ENCODE measurements at regions not wholly inside any gene's neighbourhood (a gene's known extent, or its start where the extent isn't known, plus 50 kb on each side); places are given as distances from the start of the nearest gene placed in this dataset.
A peak's percentile ranks its signal among the peaks of the same experiment; 100 is the strongest.

- H3K4me3 Mint-ChIP-seq = no peak overlapping the region
- POLR2A ChIA-PET = no interaction called here
These were observed 161.4 kb downstream of the GNAT3 start for GRCh38 chr7:80350430-80350829.

GRCh38 chr7:80348223-80348622 lies 163.6 kb downstream of the GNAT3 start:
- intact Hi-C loops (cut with micrococcal nuclease) = no loop called here
- Mint-ChIP-seq H3K4me1 (no peaks in the 10 kb centered on the region), H3K9me3 (peaks cover 0 to 5% (median 0%) of the 10 kb centered on the region in 11 donors), H3K27ac (no peak overlapping the region), H3K4me3 (no peak overlapping the region), H3K36me3 (no peaks in the 10 kb centered on the region), H3K27me3 (no peaks in the 10 kb centered on the region)
- ATAC-seq (no peak), DNase-seq (no peak)
- Histone ChIP-seq H3K4me1 (ENCODE audit: control insufficient read depth in 2 of 2, insufficient read depth in 2 of 2, low read length in 2 of 2) (no peaks in the 10 kb centered on the region), H3K36me3 (ENCODE audit: control insufficient read depth in 2 of 3, insufficient read depth in 3 of 3, low read length in 3 of 3) (no peaks in the 10 kb centered on the region), H3K9me3 (ENCODE audit: control insufficient read depth in 2 of 3, low read length in 3 of 3) (no peaks in the 10 kb centered on the region), H3K27ac (ENCODE audit: low read depth, low read length) (no peak overlapping the region), H3K27me3 (ENCODE audit: control insufficient read depth in 2 of 2, insufficient read depth in 2 of 2, low read length in 2 of 2) (no peaks in the 10 kb centered on the region), H3K4me3 (ENCODE audit: low read length) (no peak overlapping the region)
- CTCF ChIA-PET = no interaction called here
- POLR2A ChIA-PET = no interaction called here

More at GRCh38 chr7:80350430-80350829, 161.4 kb downstream of the GNAT3 start:
- H3K36me3 ChIP-seq (ENCODE audit: control insufficient read depth in 2 of 3, insufficient read depth in 3 of 3, low read length in 3 of 3) = no peaks in the 10 kb centered on the region
- no peaks in the 10 kb centered on the region for H3K4me1 ChIP-seq (ENCODE audit: control insufficient read depth in 2 of 2, insufficient read depth in 2 of 2, low read length in 2 of 2)
- CTCF ChIA-PET = no interaction called here
- Mint-ChIP-seq H3K27ac (no peak overlapping the region), H3K4me1 (no peaks in the 10 kb centered on the region), H3K36me3 (no peaks in the 10 kb centered on the region), H3K9me3 (peaks cover 0 to 6% (median 0%) of the 10 kb centered on the region in 11 donors), H3K27me3 (no peaks in the 10 kb centered on the region)
- no peak for DNase-seq
- H3K4me3 ChIP-seq (ENCODE audit: low read length) = no peak overlapping the region
- H3K27me3 ChIP-seq (ENCODE audit: control insufficient read depth in 2 of 2, insufficient read depth in 2 of 2, low read length in 2 of 2) = no peaks in the 10 kb centered on the region
- intact Hi-C loops (cut with micrococcal nuclease) = no loop called here
- H3K27ac ChIP-seq (ENCODE audit: low read depth, low read length) = no peak overlapping the region
- H3K9me3 ChIP-seq (ENCODE audit: control insufficient read depth in 2 of 3, low read length in 3 of 3) = no peaks in the 10 kb centered on the region
- ATAC-seq = no peak

DNA sequence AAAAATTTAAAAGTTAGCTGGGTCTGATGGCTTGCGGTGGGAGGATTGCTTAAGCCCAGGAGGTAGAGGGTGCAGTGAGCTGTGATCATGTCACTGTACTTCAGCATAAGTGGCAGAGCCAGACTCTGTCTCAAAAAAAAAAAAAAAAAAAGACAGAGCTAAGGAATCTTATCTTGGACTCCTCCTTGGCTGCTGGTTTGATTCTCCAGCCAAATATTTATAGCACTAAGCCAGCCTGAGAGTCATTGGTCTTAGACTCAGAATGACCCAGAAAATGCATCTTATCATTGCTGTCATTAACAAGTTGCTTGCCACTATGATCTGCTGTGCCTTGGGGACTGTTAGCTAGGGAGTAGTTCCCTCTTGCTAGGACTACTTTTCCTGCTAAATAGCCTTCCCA lies 164.7 kb downstream of the GNAT3 start:
- Histone ChIP-seq H3K27ac (ENCODE audit: low read depth, low read length) (no peak overlapping the region), H3K4me1 (ENCODE audit: control insufficient read depth in 2 of 2, insufficient read depth in 2 of 2, low read length in 2 of 2) (no peaks in the 10 kb centered on the region), H3K36me3 (ENCODE audit: control insufficient read depth in 2 of 3, insufficient read depth in 3 of 3, low read length in 3 of 3) (no peaks in the 10 kb centered on the region), H3K4me3 (ENCODE audit: low read length) (no peak overlapping the region), H3K27me3 (ENCODE audit: control insufficient read depth in 2 of 2, insufficient read depth in 2 of 2, low read length in 2 of 2) (no peaks in the 10 kb centered on the region), H3K9me3 (ENCODE audit: control insufficient read depth in 2 of 3, low read length in 3 of 3) (no peaks in the 10 kb centered on the region)
- Mint-ChIP-seq H3K36me3 (no peaks in the 10 kb centered on the region), H3K27ac (no peak overlapping the region), H3K4me1 (no peaks in the 10 kb centered on the region), H3K9me3 (peaks cover 0 to 5% (median 0%) of the 10 kb centered on the region in 11 donors), H3K27me3 (no peaks in the 10 kb centered on the region), H3K4me3 (no peak overlapping the region)
- ChIA-PET POLR2A (no interaction called here), CTCF (no interaction called here)
- DNase-seq = no peak
- intact Hi-C loops (cut with micrococcal nuclease) = no loop called here
- no peak for ATAC-seq

GRCh38 chr7:80346704-80347103 lies 165.2 kb downstream of the GNAT3 start:
- DNase-seq = no peak
- no peak for ATAC-seq
- CTCF ChIA-PET = no interaction called here
- H3K4me1 Mint-ChIP-seq = no peaks in the 10 kb centered on the region
- Histone ChIP-seq H3K27me3 (ENCODE audit: control insufficient read depth in 2 of 2, insufficient read depth in 2 of 2, low read length in 2 of 2) (no peaks in the 10 kb centered on the region), H3K4me3 (ENCODE audit: low read length) (no peak overlapping the region), H3K36me3 (ENCODE audit: control insufficient read depth in 2 of 3, insufficient read depth in 3 of 3, low read length in 3 of 3) (no peaks in the 10 kb centered on the region), H3K9me3 (ENCODE audit: control insufficient read depth in 2 of 3, low read length in 3 of 3) (no peaks in the 10 kb centered on the region), H3K4me1 (ENCODE audit: control insufficient read depth in 2 of 2, insufficient read depth in 2 of 2, low read length in 2 of 2) (no peaks in the 10 kb centered on the region), H3K27ac (ENCODE audit: low read depth, low read length) (no peak overlapping the region)
- intact Hi-C loops (cut with micrococcal nuclease) = no loop called here
- no peaks in the 10 kb centered on the region for H3K36me3 Mint-ChIP-seq
- POLR2A ChIA-PET = no interaction called here
- H3K27ac Mint-ChIP-seq = no peak overlapping the region
- no peak overlapping the region for H3K4me3 Mint-ChIP-seq
- H3K9me3 Mint-ChIP-seq = peaks cover 0 to 5% (median 0%) of the 10 kb centered on the region in 11 donors
- no peaks in the 10 kb centered on the region for H3K27me3 Mint-ChIP-seq

- ChIA-PET CTCF (no interaction called here), POLR2A (no interaction called here)
- Histone ChIP-seq H3K27me3 (ENCODE audit: control insufficient read depth in 2 of 2, insufficient read depth in 2 of 2, low read length in 2 of 2) (no peaks in the 10 kb centered on the region), H3K4me3 (ENCODE audit: low read length) (no peak overlapping the region), H3K36me3 (ENCODE audit: control insufficient read depth in 2 of 3, insufficient read depth in 3 of 3, low read length in 3 of 3) (no peaks in the 10 kb centered on the region), H3K4me1 (ENCODE audit: control insufficient read depth in 2 of 2, insufficient read depth in 2 of 2, low read length in 2 of 2) (no peaks in the 10 kb centered on the region), H3K9me3 (ENCODE audit: control insufficient read depth in 2 of 3, low read length in 3 of 3) (no peaks in the 10 kb centered on the region), H3K27ac (ENCODE audit: low read depth, low read length) (no peak overlapping the region)
- ATAC-seq = no peak
- DNase-seq = no peak
- no peak overlapping the region for H3K4me3 Mint-ChIP-seq
- H3K27me3 Mint-ChIP-seq = no peaks in the 10 kb centered on the region
- H3K27ac Mint-ChIP-seq = peak overlapping the region in 1 of 9 donors; percentile 28
- intact Hi-C loops (cut with micrococcal nuclease) = no loop called here
- H3K4me1 Mint-ChIP-seq = no peaks in the 10 kb centered on the region
- peaks cover 0 to 4% (median 0%) of the 10 kb centered on the region in 5 donors for H3K36me3 Mint-ChIP-seq
- peaks cover 0 to 3% (median 0%) of the 10 kb centered on the region in 11 donors for H3K9me3 Mint-ChIP-seq
These were observed 176.2 kb downstream of the GNAT3 start for GRCh38 chr7:80335511-80336231.

DNA sequence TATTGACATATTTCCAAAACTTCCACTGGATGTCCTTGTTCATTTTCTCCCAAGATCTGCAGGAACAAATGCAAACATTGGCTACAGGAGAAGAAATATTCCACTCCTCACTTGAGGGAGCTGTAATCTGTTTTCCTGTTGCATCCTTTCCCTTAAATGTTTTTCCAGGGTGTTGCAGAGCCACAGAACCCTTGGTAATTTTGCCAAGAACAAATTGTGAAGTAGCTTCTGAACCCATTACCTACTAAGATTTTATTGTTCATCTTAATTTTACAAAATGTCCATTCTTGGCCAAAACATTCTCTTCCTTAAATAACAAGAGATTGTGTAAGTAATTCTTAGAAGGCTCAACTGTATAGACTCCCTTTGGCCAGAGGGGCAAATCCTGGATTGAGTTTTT lies 177.0 kb downstream of the GNAT3 start:
- H3K27me3 ChIP-seq (ENCODE audit: control insufficient read depth in 2 of 2, insufficient read depth in 2 of 2, low read length in 2 of 2) = no peaks in the 10 kb centered on the region
- Mint-ChIP-seq H3K27ac (no peak overlapping the region), H3K4me1 (no peaks in the 10 kb centered on the region), H3K9me3 (peaks cover 0 to 3% (median 0%) of the 10 kb centered on the region in 11 donors), H3K4me3 (no peak overlapping the region), H3K27me3 (no peaks in the 10 kb centered on the region), H3K36me3 (peaks cover 0 to 4% (median 0%) of the 10 kb centered on the region in 5 donors)
- CTCF ChIA-PET = no interaction called here
- no peaks in the 10 kb centered on the region for H3K4me1 ChIP-seq (ENCODE audit: control insufficient read depth in 2 of 2, insufficient read depth in 2 of 2, low read length in 2 of 2)
- no peak overlapping the region for H3K4me3 ChIP-seq (ENCODE audit: low read length)
- DNase-seq = no peak
- H3K9me3 ChIP-seq (ENCODE audit: control insufficient read depth in 2 of 3, low read length in 3 of 3) = no peaks in the 10 kb centered on the region
- intact Hi-C loops (cut with micrococcal nuclease) = no loop called here
- POLR2A ChIA-PET = no interaction called here
- no peak for ATAC-seq
- H3K27ac ChIP-seq (ENCODE audit: low read depth, low read length) = no peak overlapping the region
- H3K36me3 ChIP-seq (ENCODE audit: control insufficient read depth in 2 of 3, insufficient read depth in 3 of 3, low read length in 3 of 3) = no peaks in the 10 kb centered on the region

GRCh38 chr7:80334196-80334595 lies 177.7 kb downstream of the GNAT3 start:
- H3K4me3 Mint-ChIP-seq = no peak overlapping the region
- no peak overlapping the region for H3K4me3 ChIP-seq (ENCODE audit: low read length)
- ATAC-seq = no peak
- H3K9me3 ChIP-seq (ENCODE audit: control insufficient read depth in 2 of 3, low read length in 3 of 3) = no peaks in the 10 kb centered on the region
- peaks cover 0 to 4% (median 0%) of the 10 kb centered on the region in 5 donors for H3K36me3 Mint-ChIP-seq
- CTCF ChIA-PET = no interaction called here
- no peak overlapping the region for H3K27ac ChIP-seq (ENCODE audit: low read depth, low read length)
- no peaks in the 10 kb centered on the region for H3K4me1 Mint-ChIP-seq
- DNase-seq = no peak
- no peaks in the 10 kb centered on the region for H3K27me3 Mint-ChIP-seq
- H3K36me3 ChIP-seq (ENCODE audit: control insufficient read depth in 2 of 3, insufficient read depth in 3 of 3, low read length in 3 of 3) = no peaks in the 10 kb centered on the region
- peaks cover 0 to 3% (median 0%) of the 10 kb centered on the region in 11 donors for H3K9me3 Mint-ChIP-seq
- POLR2A ChIA-PET = no interaction called here
- H3K27me3 ChIP-seq (ENCODE audit: control insufficient read depth in 2 of 2, insufficient read depth in 2 of 2, low read length in 2 of 2) = no peaks in the 10 kb centered on the region
- H3K4me1 ChIP-seq (ENCODE audit: control insufficient read depth in 2 of 2, insufficient read depth in 2 of 2, low read length in 2 of 2) = no peaks in the 10 kb centered on the region
- no peak overlapping the region for H3K27ac Mint-ChIP-seq
- intact Hi-C loops (cut with micrococcal nuclease) = no loop called here

All from naive thymus-derived CD4-positive, alpha-beta T cell (primary cell).